GM19467 (cell line): ENCODE measurements at regions not wholly inside any gene's neighbourhood (a gene's known extent, or its start where the extent isn't known, plus 50 kb on each side); places are given as distances from the start of the nearest gene placed in this dataset.
"Not testable (repeated sequence)": the region's sequence is repeated elsewhere in the genome, so short reads cannot be mapped to it uniquely, and the experiment has no call there.

Source experiments
- ATAC-seq: cut with Tn5 transposase; IDR thresholded peaks from one replicate; pipeline ENCODE4 v1.9.1; 2021; ENCODE audit warnings: mild to moderate bottlenecking, moderate library complexity; ENCODE audit not compliant: unreplicated experiment

DNA sequence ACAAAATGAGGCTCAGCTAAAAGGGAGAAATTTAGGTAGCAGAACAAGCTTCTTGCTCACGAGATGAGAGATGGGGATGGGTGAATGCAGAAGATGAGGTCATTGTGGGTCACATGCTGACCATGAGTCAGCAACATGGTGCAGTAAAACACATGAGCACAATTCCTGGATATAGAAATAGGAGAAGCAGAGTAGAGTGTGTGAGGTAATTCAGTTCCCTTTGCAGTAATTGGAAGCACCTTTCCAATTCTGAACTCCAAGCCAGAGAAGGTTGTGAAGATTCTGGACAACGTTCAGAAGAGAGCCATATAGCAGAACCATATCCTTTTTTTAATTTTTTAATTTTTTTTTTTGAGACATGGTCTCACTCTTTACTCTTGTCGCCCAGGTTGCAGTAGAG, 62.0 kb upstream of the LMNTD1 start:
- no peak for ATAC-seq

DNA sequence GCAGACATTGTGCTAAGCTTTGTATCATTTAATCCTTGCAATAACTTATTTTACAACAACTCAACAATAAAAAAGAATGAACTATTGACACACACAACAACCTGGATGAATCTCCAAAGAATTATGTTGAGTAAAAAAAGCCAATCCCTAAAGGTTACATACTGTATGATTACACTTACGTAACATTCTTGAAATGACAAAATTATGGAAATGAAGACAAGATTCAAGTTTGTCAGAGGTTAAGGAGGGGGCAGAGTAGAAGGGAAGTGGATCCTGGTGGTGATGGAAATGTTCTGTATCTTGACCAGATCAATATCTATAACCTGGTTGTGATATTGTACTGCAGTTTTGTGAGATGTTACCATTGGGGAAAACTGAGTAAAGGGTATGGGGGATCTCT, 63.2 kb upstream of the LMNTD1 start:
- no peak for ATAC-seq

DNA sequence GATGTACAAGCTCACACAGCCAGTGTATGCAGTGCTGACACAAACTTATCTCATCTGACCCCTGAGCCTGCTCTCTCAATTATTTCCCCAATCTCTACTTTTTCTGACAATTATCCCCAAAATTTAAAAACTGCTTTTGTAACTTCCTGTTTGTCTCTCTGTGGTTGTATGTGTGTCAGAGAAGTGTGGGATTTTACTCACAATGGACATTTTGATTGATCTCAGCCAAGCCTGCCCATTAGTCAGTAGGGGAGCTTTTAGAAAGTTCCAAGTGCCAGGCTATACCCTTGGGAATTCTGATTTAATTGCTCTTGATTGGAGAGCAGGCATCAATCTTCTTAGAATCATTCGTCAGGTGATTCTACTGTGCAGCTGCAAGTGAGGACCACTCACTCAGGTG, 64.9 kb upstream of the LMNTD1 start:
- no peak for ATAC-seq

DNA sequence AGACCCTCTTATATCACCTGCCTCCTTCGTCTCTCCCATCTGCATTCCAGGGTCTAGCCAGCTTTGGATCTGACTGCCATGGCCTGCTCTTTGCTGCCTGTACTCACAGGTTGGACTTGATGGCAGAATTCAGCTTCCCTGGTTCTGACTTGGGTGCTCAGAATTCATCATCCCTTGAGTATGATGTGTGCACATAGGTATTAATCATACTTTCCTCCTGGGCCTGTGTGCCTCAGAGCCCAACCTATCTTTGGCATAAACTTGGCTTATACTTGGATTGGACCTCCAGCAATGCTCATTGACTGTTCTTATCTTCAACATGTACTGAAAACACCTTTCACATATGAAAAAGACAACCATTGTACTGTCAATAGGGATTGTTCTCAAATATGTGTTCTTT, 70.7 kb upstream of the LMNTD1 start:
- no peak for ATAC-seq

- no peak for ATAC-seq
Observed at GRCh38 chr12:25625146-25625545, 72.1 kb upstream of the LMNTD1 start.

GRCh38 chr12:25629341-25629740, 76.3 kb upstream of the LMNTD1 start:
- ATAC-seq, result no peak

DNA sequence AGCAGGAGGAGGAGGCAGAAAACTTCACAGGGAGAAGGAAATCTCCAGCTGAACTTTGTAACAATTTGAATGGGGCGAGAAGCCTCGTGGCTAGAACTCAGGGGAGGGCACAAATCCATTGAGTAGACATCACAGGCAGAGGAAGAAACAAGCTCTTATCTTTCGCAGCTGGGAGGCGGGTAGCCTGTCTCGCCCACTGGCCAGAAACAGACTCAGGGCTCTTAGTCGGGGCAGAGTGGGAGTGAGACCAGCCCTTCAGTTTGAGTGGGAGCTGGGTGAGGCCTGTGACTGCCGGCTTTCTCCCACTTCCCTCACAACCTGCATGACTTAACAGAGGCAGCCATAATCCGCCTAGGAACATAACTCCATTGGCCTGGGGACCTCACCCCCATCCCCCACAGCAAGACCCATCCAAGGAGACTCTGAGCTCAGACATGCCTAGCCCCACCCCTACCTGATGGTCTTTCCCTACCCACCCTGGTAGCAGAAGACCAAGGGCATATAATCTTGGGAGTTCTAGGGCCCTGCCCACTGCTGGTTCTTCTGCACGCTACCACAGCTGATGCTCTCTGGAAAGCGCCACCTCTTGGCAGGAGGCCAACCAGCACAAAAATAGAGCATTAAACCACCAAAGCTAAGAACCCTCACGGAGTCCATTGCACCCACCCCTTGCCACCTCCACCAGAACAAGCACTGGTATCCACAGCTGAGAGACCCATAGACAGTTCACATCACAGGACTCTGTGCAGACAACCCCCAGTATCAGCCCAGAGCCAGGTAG, 77.8 kb upstream of the LMNTD1 start:
- not testable (repeated sequence) for ATAC-seq

DNA sequence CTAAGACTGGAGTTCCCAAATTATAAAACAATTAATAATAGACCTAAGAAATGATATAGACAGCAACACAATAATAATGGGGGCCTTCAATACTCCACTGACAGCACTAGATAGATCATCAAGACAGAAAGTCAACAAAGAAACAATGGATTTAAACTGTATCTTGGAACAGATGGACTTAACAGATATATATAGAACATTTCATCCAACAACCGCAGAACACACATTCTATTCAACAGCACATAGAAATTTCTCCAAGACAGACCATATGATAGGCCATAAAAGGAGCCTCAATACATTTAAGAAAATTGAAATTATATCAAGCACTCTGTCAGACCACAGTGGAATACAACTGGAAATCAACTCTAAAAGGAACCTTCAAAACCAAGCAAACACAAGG, 80.1 kb upstream of the LMNTD1 start:
- not testable (repeated sequence) for ATAC-seq

GRCh38 chr12:25637752-25638151, 84.7 kb upstream of the LMNTD1 start:
- no peak for ATAC-seq

DNA sequence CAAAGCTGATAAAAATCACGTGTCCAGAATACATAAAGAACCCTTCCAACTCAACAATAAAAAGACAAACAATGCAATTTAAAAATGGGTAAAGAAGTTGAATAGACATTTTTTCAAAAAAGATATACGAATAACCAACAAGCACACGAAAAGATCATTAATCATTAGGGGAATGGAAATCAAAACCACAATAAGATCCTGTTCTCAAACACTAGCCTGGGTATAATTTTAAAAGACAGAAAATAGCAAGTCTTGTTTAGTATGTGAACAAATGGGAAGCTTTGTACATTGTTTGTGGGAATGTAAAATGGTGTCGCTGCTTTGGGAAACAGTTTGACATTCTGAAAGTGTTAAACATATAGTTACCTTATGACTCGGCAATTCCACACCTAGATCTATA, 86.3 kb upstream of the LMNTD1 start:
- ATAC-seq, result no peak

- no peak for ATAC-seq
Observed at GRCh38 chr12:25644979-25645378, 91.9 kb upstream of the LMNTD1 start.

DNA sequence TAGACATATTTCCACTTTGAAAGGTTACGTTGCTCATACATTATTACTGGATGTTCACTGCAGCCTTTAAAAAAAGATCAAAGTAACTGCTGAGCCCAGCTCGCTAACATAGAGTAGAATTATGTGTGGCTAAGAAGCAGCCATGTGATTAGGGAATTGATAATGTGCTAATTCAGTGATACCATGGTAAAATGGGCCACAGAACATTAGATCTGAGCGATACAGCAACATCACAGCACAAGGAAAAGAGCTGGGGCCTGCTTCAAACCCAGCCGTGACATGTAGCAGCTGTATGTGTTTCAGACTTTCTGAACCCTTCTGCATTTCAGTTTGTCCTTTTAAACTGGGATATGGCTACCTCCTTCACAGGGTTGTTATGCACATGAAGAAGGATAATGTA, 92.3 kb upstream of the LMNTD1 start:
- ATAC-seq, result no peak

DNA sequence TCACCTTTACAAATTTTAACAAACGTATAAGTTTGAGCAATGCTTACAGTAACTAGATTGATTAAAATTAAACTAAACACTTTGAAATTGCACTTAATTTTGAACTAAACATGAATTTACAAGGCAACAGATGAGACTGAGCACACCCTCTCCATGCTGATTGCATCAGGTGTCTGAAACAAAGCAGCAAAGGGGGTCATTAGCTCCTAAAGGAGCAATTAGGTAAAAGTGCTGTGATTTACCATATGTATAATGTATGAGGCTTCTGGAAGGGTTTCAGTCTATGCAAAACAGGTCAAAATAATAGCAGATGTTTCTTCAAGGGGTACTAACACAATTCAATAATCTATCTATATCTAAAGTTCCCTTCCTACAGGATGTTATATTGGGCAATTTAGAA, 98.8 kb upstream of the LMNTD1 start:
- no peak for ATAC-seq

- no peak for ATAC-seq
Observed at GRCh38 chr12:25652371-25652770, 99.3 kb upstream of the LMNTD1 start.

GRCh38 chr12:25653487-25654175, 100.5 kb upstream of the LMNTD1 start:
- ATAC-seq, result no peak

GRCh38 chr12:25655702-25656101, 102.6 kb upstream of the LMNTD1 start:
- ATAC-seq, result no peak

DNA sequence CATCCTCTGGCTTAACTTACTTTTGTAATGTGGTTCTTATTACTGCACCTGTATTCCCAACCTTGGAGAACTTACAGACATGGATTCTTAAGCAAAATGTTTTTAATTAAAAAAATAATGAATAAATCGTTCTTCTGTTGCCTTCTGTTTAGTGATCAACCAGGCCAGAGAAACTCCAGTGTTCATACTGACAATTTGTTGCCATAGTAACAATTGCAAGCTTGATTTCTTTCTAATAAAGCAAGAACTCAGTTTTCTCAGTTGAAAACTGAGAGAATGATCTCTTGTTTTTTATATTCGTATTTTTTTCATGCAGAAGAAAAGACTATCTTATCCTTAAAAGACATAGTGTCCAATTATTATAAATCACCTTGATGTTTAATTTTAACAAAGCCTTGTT, 106.5 kb upstream of the LMNTD1 start:
- no peak for ATAC-seq

DNA sequence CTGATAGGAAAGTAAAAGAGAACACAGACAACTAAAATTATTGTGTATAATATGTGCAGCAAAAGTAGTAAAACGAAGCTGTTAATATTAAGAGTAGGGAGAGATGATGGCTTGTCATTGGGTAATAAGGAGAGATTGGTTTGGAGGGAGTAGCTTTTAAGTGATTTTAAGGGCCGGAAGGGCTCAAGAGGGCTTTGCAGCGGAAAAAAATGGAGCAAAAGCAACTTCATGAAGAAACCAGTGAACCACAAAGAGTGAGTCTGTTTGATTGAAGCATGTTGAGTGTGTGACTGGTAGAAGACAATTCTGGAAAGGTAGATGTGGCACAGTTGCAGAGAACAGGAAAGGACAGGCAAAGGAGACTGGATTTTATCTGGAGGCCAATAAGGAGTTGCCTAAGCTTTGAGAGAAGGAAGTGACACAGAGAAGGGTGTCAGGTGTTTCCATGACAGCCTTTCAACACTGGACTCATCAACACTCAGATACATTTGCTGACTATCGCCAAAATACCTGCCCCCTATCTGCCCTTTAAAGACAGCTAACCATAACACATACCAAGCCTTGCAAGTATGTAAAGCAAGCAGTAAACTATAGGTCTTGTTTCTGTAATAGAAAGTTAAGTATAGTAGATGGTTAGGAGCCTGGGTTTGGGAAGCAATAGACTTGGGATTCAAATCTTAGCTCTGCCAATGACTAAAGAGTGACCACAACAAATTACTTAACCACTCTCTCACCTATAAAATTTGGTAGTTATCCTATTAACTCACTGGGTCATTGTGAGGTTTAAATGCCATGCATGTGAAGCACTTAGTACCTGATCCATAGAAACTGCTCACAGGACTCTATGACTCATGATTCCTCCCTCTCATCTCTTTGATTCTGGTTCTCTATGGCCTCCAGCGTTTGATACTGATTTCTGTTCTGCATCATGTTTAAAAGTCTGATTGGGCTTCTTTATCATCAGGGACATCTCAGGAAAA, 117.3 kb upstream of the LMNTD1 start:
- ATAC-seq, result no peak

DNA sequence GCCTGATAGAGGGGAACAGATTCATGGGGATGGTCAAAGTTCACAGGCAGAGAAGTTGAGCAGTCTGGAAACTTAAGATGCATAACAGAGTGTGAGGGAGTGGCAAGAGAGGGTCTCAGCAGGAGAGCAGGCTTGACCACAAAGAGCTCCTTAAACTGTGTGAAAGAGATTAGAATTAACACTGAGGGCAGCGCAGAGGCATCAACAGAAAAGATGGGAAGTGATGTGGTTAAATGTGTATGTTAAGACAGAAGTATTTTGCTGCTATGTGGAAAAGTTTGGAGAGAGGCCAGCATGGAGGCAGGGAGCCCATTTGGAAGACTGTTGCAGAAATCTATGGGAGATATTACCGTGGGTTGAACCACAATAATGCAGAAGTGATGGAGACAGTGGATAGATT, 122.7 kb upstream of the LMNTD1 start:
- ATAC-seq, result no peak

- ATAC-seq, result no peak
Observed at GRCh38 chr12:25677232-25677937, 124.3 kb upstream of the LMNTD1 start.

DNA sequence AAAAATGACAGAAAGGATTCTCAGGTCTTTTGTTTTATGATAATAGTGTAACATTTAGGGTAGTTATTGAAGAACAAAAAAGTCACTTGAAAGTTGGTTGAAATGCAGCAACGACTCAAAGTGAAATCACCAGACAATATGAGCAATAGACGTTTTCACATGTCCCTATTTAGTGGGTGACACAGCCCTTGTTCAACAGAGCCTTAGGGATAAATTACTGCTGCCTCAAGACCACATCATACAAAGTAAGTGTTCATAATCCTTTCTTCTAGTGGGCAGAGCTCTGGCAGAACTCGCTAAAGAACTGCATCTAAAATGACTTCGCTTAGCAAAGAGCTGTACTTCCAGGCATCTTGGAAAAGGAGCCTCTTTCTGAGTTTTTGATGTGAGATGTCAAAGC, 128.5 kb upstream of the LMNTD1 start:
- ATAC-seq, result no peak
